ENCODE measurements at regions not wholly inside any gene's neighbourhood (a gene's known extent, or its start where the extent isn't known, plus 50 kb on each side); places are given as distances from the start of the nearest gene placed in this dataset.

- TF ChIP-seq POLR2A (IDR thresholded peaks at IDR 0.05) (no peak), CTCF (IDR thresholded peaks at IDR 0.05) (no peak)
Measured at GRCh38 chr4:89184407-89184806, 73.1 kb downstream of the TIGD2 start.
